ENCODE measurements at regions not wholly inside any gene's neighbourhood (a gene's known extent, or its start where the extent isn't known, plus 50 kb on each side); places are given as distances from the start of the nearest gene placed in this dataset.
"Not testable (repeated sequence)": the region's sequence is repeated elsewhere in the genome, so short reads cannot be mapped to it uniquely, and the experiment has no call there.

DNA sequence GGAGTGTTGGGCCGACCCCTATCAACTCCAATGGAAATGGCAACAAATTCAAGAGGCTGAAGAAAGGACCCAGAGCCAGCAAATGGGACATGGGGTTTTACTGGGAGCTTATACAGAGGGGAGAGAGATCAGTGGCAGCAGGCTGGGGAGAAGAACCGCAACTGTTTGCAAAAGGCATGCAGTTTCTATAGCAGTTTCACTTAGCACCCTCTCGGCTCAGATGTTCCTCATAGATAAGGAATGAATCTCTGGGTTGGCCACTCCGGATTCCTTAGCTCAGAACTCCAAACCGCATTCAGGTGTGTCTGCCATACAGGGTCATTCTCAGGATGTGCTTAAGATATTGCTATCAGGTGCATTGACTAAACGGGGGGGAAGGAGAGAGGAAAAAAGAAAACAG is 71.1 kb upstream of the RPL38 start:
- DNase-seq (ENCODE audit: low read depth), result no peak

DNA sequence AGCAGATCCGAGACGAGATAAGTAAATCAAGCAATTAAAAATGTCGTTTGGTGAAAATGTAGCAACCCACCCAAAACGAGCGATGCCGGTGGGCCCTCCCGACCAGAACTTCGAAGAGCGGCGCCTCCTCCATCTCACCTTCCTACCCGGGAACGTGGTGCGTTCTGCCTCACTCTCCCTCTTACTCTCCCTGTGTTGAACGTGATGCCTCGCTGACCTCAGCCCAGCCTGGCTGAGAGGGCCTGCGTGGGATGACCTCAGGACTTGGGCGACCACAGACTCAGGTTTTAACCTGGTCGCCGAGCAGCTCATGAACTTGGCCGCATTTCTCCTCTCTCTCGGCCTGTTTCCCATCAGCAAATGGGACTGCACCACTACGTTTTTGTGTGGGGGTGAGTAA is 69.7 kb upstream of the RPL38 start:
- DNase-seq (ENCODE audit: low read depth), result no peak

DNA sequence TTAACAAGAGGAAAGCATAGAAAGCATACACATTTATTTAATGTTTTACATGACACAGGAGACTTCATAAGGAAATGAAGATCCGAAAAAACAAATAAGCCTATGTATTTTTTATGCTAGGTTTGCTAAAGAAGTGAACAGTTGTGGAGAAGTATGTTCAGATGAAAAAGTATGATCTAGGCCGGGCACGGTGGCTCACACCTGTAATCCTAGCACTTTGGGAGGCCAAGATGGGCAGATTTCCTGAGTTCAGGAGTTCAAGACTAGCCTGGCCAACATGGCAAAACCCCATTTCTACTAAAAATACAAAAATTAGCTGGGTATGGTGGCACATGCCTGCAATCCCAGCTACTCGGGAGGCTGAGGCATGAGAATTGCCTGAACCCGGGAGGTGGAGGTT is 69.2 kb upstream of the RPL38 start:
- DNase-seq (ENCODE audit: low read depth), result not testable (repeated sequence)

DNA sequence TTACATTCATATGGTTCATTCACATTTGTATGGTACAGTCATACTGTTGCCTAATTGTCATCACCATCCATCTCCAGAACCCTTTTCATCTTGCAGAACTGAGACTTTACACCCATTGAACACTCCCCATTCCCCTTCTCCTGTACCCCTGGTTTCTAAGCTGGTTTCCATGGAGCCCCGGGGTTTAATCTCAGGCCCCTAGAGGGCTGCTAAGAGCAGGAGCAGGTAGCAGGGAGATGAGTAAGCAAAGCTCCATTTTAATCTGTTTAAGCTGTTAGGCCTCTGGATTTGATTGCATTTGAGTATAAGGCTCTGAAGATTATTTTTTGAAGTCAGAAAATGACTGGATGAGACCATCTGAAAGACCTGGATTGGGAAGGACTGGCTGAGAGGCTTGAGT is 68.5 kb upstream of the RPL38 start:
- no peak for DNase-seq (ENCODE audit: low read depth)

DNA sequence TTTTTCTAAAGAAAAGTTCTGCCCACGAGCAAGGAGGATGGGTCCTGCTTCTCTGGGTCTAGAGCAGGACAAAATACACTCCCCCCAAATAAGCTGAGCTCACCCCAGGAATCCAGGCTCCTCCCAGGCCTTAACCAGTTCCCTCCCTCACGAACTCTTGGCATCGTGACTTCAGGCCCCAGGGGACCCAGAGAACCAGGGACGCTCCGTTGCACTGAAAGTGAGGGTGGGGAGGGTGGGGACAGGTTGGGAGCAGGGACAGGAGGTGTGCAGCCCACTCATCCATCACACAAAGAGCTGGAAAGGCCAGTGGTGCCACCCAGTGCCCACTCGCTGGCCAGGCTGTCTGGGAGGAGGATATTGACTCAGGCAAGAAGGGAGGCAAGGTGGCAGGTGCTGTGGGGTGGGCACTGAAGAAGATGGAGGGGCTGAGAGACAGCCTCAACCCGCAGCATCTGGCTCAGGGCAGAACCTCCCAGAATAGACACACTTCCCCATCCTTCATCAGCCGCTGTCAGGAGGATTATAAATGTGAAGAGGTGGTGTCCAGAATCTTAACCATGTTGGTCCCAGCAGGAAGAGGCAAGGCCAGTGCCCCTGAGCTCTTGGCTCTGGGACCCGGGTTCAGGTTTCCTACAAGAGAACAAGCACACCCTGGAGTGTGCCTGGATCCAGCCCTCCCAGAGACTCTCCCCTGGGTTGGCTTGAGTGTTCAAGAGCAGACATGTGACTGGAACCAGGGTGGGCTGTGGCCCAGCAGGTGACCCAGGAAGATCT is 67.9 kb upstream of the RPL38 start:
- DNase-seq (ENCODE audit: low read depth), result no peak

DNA sequence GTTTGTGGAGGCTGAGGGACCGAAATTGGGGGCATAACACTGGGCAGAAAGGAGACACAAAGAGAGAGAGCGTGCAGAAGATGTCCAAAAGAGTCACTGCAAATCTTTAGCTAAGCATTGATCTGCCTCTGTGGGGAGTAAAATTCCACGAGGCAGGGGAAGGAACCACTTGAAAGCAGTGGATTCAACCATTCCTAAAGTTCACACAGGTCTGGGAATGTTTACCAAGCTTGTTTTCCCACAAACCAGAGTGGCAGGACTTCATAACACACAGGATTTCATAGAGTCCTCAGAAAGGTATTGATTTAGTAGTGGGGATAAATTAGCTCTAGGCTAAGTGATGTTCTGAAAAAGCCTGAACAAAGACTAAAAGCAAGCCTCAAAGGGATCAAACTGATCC is 66.1 kb upstream of the RPL38 start:
- DNase-seq (ENCODE audit: low read depth), result no peak

DNA sequence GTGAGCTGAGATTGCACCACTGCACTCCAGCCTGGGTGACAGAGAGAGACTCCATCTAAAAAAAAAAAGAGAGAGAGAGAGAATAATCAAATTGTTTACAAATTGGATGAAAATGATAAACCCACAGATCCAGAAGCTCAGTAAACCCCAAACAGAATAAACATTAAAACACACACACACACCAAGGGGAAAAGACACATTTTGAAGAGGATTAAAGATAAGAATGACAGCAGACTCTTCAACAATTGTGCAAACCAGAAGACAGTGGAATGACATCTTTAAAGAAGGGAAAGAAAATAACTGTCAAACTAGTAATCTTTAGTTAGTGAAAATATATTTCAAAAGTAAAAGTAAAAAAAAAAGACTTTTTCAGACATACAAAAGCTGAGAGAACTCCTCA is 64.4 kb upstream of the RPL38 start:
- DNase-seq (ENCODE audit: low read depth), result no peak

DNA sequence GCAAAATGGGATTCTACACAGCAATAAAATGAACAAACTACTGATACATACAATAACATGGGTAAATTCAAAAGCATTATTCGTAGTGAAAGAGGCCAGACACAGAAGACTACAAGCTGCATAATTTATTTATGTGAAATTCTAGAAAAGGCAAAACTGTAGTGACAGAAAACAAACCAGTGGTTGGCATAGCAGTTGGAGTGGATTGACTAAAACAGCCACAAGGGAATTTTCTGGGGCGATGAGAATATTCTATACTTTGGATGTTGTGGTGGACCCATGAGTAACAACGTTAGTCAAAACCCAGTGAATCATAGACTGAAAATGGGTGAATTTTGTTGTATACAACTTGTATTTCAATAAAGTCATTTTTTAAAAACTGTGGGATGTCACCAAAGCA is 63.2 kb upstream of the RPL38 start:
- no peak for DNase-seq (ENCODE audit: low read depth)

DNA sequence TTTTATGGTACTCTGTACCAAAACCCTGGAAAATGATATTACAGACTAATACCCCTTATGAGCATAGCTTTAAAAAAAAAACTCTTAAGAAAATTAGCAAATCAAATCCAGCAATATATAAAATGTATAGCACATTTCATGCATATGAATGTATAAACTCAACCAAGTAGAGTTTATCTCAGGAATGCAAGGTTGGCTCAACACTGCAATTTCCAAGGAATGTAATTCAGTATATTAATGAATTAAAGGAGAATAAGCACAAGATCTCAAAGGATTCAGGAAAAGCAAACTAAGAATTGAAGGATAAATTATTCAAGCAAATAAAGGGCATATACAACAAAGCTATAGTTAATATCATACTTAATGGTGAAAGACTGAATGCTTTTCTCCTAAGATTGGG is 61.9 kb upstream of the RPL38 start:
- no peak for DNase-seq (ENCODE audit: low read depth)

DNA sequence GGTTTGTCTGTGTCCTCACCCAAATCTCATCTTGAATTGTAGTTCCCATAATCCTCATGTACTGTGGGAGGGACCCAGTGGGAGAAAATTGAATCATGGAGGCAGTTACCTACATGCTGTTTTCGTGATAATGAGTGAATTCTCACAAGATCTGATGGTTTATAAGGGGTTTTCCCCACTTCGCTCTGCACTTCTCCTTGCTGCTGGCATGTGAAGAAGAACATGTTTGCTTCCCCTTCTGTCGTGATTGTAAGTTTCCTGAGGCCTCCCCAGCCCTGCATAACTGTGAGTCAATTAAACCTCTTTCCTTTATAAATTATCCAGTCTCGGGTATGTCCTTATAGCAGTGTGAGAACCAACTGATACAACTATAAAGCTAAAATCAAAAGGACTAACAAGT is 60.2 kb upstream of the RPL38 start:
- DNase-seq (ENCODE audit: low read depth), result not testable (repeated sequence)

DNA sequence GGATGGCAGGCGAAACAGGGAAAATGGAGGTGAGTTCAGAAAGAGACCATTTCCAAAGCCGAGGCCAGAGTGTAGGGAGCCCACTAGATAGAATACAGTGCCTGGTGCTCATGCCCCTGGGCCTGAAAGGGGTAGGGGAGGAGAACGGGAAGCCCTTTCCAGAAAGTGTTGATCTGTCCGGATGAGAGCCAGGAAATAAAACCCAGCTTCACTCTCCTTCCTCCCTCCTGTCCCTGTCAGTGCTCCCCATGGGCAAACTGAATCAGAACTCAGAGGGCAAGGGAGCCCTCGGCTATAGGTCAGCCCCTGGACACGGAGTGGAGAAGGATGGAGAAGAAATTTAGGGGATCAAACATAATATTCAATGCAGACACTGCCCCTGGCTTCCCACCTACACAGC is 57.7 kb upstream of the RPL38 start:
- DNase-seq (ENCODE audit: low read depth), result no peak

DNA sequence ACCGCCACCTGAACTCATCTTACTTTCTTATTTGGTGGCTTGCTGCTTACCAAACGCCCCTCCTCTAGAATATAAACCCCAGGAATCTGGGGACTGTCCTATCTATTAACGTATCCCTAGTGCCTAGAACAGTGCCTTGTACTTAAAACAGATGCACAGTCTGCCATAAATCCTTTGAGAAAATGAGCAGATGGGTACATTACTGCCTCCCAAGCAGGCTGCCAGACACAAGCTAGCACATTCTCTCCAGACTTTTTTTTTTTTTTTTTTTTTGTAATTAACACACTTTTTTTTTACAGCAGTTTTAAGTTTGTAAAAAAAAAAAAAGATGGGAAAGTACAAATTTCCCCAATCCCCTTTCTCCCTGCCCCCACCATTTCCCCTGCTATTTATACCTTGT is 57.3 kb upstream of the RPL38 start:
- DNase-seq (ENCODE audit: low read depth), result no peak

DNA sequence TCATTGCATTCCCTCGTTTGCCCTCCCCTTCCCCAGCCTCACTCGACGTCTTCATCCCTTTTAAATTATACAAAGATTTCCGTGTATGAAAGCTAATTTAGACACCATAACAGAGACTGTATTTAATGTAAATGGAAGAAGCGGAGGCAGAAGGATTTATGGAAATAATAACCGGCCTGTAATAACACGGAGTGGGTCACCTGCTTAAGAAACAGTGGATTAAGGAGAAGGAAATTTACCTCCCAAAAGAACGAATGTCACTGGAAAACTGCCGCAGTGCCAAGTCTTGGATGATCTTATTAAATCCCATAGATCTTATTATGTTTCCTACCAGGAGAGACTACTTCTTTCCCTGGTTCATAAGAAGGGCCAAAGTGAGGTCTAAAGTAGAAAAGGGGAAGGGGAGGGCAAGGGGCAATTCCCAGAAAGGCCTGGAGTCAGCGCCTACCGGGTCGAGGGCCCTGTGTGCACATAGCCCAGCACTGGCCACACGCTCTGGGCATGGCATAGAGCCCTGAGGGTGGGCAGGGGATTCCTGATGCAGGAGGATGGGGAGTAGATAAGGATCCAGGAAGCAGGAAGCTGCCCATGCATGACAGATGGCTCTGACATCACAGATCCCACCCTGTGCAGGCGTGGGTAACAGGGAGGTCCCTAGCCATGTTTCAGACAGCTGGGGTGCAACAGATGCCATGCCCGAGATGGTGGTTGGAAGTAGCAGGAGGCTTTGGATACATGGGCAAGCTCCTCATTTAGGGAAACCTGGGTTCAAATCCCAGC is 56.2 kb upstream of the RPL38 start:
- DNase-seq (ENCODE audit: low read depth), result no peak

DNA sequence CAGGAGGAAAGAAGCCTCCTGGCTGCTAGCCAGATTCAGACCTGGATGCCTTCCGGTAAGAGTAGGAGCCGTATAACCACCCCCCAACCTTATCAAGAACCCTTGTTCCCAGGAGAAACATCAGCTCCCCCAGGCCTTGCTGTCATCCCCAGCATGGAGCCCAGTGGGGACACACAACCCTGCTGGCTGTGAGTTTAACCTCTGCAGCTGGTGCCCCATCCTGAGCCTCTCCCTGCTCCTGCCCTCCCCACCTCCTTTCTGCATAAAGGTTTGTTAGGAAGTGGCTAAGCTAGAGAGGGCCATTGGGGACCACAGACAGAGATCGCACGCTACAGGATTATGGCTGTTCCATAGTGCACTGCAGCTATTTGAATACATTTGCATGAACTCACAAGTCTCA is 55.5 kb upstream of the RPL38 start:
- DNase-seq (ENCODE audit: low read depth), result no peak

DNA sequence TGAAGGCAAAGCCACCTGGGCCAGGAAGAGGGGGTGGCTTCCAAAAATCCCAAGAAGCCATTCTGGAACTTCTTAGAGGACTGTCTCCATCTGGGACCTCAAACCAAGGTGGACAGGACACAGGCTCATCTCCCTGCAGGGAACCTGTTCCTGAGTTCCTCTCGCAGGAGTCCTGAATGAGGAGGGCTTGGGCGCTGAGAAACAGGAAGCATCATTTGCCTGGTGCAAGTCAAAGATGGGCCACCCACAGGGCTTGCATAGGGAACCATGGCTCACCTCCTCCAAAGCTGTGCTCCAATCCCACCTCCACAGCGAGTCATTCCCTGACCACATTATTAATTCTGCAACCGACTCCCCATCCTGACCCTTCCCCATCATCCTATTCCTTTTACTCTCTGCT is 55.0 kb upstream of the RPL38 start:
- no peak for DNase-seq (ENCODE audit: low read depth)

DNA sequence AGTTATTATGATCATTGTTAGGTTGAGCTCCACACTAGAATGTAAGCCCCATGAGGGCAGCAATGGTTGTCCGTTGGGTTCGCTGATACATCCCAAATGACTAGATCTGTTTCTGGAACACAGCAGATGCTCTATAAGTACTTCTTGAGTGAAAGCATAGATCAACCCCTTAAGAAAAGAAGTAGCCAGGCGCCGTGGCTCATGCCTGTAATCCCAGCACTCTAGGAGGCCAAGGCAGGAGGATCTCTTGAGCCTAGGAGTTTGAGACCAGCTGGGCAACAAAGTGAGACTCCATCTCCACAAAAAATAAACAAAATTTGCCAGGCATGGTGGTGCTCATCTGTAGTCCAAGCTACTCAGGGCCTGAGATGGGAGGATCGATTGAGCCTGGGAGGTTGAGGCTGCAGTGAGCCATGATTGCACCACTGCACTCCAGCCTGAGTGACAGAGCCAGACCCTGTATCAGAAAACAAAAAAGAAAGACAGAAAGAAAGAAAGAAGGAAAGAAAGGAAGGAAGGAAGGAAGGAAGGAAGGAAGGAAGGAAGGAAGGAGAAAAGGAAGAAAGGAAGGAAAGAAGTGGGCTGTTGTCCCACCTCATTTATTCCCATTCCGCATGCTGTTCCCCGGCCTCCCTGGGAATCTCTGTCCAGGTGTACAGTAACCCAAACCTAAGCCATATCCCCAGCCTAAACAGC is 54.4 kb upstream of the RPL38 start:
- DNase-seq (ENCODE audit: low read depth), result no peak

DNA sequence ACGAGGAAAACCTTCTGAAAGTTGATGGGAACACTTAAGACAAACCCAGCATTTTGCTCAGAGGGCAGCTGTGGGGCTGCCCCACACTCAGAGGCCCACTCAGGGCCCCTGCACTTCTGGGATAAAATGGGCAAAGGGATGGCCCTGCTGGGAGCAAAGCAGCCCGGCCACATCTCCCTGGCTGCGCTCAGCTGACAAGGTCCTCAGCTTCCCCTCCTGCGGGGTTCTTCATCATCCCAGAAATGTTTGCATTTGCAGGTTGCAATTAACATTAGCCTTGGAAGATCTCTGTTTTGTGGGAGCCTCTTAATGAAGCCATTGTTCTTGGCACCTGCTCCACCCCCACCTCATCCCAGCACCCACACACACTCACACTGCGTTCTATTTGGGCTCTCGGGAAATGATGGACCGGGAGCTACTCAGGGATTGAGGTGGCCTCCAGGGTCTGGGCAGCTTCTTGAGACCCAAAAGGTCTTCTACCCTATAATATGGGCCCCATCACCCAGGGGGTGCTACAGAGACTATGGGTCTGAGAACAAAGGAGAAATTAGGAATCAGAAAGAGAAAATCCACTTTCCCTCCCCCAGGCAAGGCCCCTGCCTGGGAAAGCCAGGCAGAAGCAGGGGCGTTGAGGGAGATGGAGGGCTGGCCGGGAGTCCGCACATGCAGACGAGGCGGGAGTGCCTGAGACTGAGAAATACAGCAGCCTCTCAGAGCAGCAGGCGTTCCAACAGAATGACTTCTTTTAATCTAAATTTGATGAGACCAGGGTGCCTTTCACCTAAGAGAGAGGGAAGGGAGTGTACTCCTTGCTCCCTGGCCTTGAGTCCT is 53.7 kb upstream of the RPL38 start:
- no peak for DNase-seq (ENCODE audit: low read depth)

DNA sequence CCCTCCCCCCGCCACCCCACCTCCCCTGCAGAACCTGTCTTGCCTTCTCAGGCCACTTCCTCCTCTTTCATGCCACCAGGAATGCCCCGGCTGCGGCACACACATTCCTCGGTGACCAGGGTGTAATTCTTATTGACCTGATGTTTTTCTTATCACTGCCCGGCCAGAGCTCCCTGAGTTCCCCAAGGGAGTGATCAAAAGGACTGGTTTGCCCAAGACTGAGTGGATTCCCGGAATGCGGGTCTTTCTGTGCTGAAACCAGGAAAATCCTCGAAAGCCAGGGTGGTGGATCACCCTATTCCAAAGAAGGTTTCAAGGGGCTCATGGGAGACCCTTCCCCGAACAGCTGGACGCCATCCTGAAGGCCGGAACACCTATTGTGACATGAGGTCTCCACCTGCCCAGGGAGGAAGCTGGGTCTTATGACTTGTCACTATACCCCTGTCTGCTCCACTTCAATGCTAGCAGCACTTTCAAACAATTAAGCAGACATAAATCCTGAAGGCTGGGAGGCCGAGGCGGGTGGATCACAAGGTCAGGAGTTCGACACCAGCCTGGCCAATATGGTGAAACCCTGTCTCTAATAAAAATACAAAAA is 53.0 kb upstream of the RPL38 start:
- no peak for DNase-seq (ENCODE audit: low read depth)

DNA sequence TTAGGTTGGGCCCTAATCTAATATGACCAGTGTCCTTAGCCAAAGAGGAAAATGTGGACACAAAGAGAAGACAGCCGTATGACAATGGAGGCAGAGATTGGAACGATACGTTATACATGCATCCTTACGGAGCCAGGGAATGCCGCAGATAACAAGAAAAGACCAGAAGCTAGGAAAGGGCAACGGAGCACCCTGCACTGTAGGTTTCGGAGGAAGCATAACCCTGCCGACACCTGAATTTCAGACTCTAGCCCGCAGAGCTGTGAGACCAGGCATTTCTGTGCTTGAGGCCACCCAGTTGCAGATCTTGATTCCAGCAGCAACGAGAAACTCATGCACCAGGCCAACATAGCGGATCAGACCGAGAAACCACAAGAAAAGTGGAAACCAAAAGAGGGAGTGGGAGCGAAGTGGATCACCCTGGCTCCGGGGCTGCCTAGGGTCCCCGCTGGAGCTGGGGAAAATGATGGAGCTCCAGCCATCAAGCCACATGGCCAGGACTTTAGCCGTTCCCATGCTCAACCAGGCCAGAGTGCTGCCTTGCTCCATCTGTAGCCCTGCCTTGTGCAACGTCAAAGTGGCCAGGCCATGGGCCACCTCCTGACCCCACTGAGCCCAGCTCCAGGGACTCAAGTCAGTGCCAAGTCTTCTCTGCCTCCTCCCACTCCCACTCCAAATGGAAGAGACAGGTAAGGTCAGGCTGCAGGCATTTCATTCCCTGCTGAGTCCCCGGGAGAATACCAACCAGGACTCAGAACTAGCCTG is 51.7 kb upstream of the RPL38 start:
- DNase-seq (ENCODE audit: low read depth), result no peak
